DND-41 (cell line): ENCODE measurements at regions not wholly inside any gene's neighbourhood (a gene's known extent, or its start where the extent isn't known, plus 50 kb on each side); places are given as distances from the start of the nearest gene placed in this dataset.

Experiments used
- ATAC-seq: fragments of 200-7000 bp; cut with Tn5 transposase; 3 replicates; pipeline ENCODE4 v1.9.1; 2021; ENCODE audit warnings: low read depth; ENCODE audit not compliant: insufficient read depth
- DNase-seq: peaks from one replicate; pipeline ENCODE4 v3.0.0-alpha.2; 2020
- H2AFZ ChIP-seq: 2 replicates; pipeline ENCODE4 v1.6.0; 2012; ENCODE audit warnings: low read depth, low read length
- H3K27ac ChIP-seq: 2 replicates; pipeline ENCODE4 v1.5.1; 2012; ENCODE audit warnings: low read length, inconsistent platforms
- H3K27me3 ChIP-seq: fragments of 200-600 bp; sonication (generic); 2 replicates; pipeline ENCODE4 v1.6.0; 2012; ENCODE audit warnings: low read length, mild to moderate bottlenecking, inconsistent platforms; ENCODE audit not compliant: insufficient read depth, poor library complexity
- H3K36me3 ChIP-seq: 2 replicates; pipeline ENCODE4 v1.5.1; 2012; ENCODE audit warnings: low read length, inconsistent platforms; ENCODE audit not compliant: insufficient read depth
- H3K4me1 ChIP-seq: 2 replicates; pipeline ENCODE4 v1.5.1; 2012; ENCODE audit warnings: mild to moderate bottlenecking, low read length; ENCODE audit not compliant: insufficient read depth
- H3K4me2 ChIP-seq: 2 replicates; pipeline ENCODE4 v1.6.0; 2012; ENCODE audit warnings: mild to moderate bottlenecking, moderate library complexity, low read length, inconsistent platforms; ENCODE audit not compliant: insufficient read depth
- H3K4me3 ChIP-seq, 2 experiments: fragments of 200-600 bp in 1 of 2; shearing (Covaris generic) in 1 of 2; 2 replicates each; pipeline ENCODE4 v1.5.1; 2012 to 2016; ENCODE audit warnings: inconsistent platforms in 2 of 2, low read length in 2 of 2, mild to moderate bottlenecking in 2 of 2, low read depth in 1 of 2, moderate library complexity in 1 of 2
- H3K79me2 ChIP-seq: 2 replicates; pipeline ENCODE4 v1.6.0; 2012; ENCODE audit warnings: low read length, inconsistent platforms; ENCODE audit not compliant: insufficient read depth
- H3K9ac ChIP-seq: 2 replicates; pipeline ENCODE4 v1.6.0; 2012; ENCODE audit warnings: low read depth, mild to moderate bottlenecking, inconsistent platforms, low read length, moderate library complexity
- H3K9me3 ChIP-seq: 2 replicates; pipeline ENCODE4 v1.5.1; 2012; ENCODE audit warnings: low read length, moderate library complexity, mild to moderate bottlenecking, inconsistent platforms; ENCODE audit not compliant: insufficient read depth, severe bottlenecking
- H4K20me1 ChIP-seq: 2 replicates; pipeline ENCODE4 v1.6.0; 2012; ENCODE audit warnings: low read length; ENCODE audit not compliant: insufficient read depth
- CTCF ChIP-seq: IDR thresholded peaks from 2 replicates; pipeline ENCODE4 v1.5.1; 2012; ENCODE audit warnings: borderline replicate concordance, low read length, moderate library complexity, mild to moderate bottlenecking; ENCODE audit not compliant: poor library complexity, severe bottlenecking; ENCODE audit errors: extremely low read depth
- EZH2 ChIP-seq: IDR thresholded peaks from 3 replicates; pipeline ENCODE4 v1.6.1; 2012; ENCODE audit warnings: borderline replicate concordance, low read depth, mild to moderate bottlenecking, moderate library complexity, low read length, inconsistent platforms; ENCODE audit not compliant: severe bottlenecking

DNA sequence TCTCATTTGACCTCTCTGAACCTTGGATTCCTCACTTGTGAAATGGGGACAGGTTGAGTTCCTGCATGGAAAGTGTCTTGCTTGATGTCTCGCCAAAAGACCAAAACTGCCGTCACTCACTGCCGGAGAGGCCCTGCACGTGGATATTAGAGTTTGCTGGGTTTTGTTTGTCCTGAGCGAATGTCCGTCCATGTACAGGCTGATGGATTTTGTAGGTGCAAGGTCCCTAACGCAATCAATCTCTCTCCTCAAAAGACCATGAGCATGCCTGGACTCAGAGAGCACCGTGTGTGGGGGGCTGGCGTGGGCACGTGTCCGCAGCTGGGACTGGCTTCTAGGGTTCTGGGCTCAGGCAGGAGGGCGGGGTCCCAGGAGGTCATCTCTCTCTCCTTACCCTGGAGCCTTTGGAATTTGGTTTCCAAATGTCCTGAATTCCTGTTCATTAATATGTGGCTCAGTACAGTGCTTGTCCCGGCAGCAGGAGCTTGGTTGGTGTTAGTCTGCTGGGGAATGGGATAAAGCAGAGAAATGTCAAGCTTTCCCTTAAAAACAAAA lies 146.0 kb upstream of the IER5L start:
- no peak for TF ChIP-seq CTCF
- H3K27me3 ChIP-seq: peaks cover 26% of the 10 kb centered on the region
- no peak overlapping the region for H2AFZ ChIP-seq
- no peak overlapping the region for H3K27ac ChIP-seq
- no peaks in the 10 kb centered on the region for H3K36me3 ChIP-seq
- no peak overlapping the region for H3K4me3 ChIP-seq
- peaks cover 13% of the 10 kb centered on the region for H3K4me1 ChIP-seq
- no peak overlapping the region for H3K9ac ChIP-seq
- no peak for DNase-seq
- ATAC-seq: no peak
- H3K79me2 ChIP-seq: no peaks in the 10 kb centered on the region
- H4K20me1 ChIP-seq: no peaks in the 10 kb centered on the region
- no peak overlapping the region for H3K4me2 ChIP-seq
- no peaks in the 10 kb centered on the region for H3K9me3 ChIP-seq

- no peaks in the 10 kb centered on the region for H3K79me2 ChIP-seq
- no peak overlapping the region for H3K9ac ChIP-seq
- TF ChIP-seq EZH2 (no peak), CTCF (no peak)
- no peaks in the 10 kb centered on the region for H3K9me3 ChIP-seq
- H3K4me3 ChIP-seq: no peak overlapping the region
- no peak for DNase-seq
- peaks cover 26% of the 10 kb centered on the region for H3K27me3 ChIP-seq
- ATAC-seq: no peak
- H3K36me3 ChIP-seq: no peaks in the 10 kb centered on the region
- H3K27ac ChIP-seq: no peak overlapping the region
- H3K4me1 ChIP-seq: peaks cover 13% of the 10 kb centered on the region
- no peak overlapping the region for H3K4me2 ChIP-seq
- H2AFZ ChIP-seq: no peak overlapping the region
- no peaks in the 10 kb centered on the region for H4K20me1 ChIP-seq
Observed at GRCh38 chr9:129323376-129323998, 145.4 kb upstream of the IER5L start.

DNA sequence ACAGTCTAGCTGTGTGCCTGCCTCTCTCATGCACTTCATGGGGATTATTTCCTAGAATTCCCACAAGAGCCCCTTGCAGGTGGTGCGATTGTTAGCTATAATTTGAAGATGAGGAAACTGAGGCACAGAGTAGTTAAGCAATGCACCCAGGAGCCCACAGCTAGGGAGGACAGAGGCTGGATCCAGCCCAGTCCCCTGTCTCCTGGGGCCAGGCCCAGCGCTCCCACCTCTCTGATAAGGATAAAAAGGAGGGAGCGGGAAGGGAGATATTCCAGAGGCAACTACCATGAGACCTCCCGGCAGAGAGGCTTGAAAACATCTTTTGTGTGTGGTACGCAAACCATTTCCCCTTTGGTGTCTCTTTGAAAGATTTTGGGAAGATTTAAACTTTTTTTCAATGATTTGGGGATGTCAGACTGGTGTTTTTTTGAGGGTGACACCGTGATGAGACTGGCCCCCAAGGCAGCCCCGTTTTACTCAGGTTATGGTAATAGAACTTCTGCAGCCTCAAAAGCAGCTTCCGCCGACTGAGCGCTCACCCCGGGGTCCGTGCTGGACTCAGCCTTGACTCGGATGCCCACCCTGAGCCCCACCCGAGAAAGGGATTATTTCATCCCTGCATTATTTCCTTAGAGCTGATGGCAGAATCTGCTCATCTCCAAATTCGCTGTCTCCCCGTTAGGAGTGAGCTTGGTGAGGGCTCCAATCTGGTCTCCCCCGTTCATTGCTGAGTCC lies 144.7 kb upstream of the IER5L start:
- no peak for ATAC-seq
- H3K4me1 ChIP-seq: peaks cover 13% of the 10 kb centered on the region

More for the DNA sequence above, 144.7 kb upstream of the IER5L start:
- no peak for DNase-seq
- TF ChIP-seq EZH2: no peak
- TF ChIP-seq CTCF: no peak
- Histone ChIP-seq H3K4me3 (no peak overlapping the region), H3K4me2 (no peak overlapping the region), H3K27ac (no peak overlapping the region), H3K9ac (no peak overlapping the region), H2AFZ (no peak overlapping the region), H3K79me2 (no peaks in the 10 kb centered on the region), H3K36me3 (no peaks in the 10 kb centered on the region), H4K20me1 (no peaks in the 10 kb centered on the region), H3K9me3 (no peaks in the 10 kb centered on the region), H3K27me3 (peaks cover 26% of the 10 kb centered on the region)
